MCF 10A (cell line): ENCODE measurements at regions not wholly inside any gene's neighbourhood (a gene's known extent, or its start where the extent isn't known, plus 50 kb on each side); places are given as distances from the start of the nearest gene placed in this dataset.
A peak's percentile ranks its signal among the peaks of the same experiment; 100 is the strongest.

Experiments used
- BruUV-seq: library from RNA; stranded (reverse); fragments of 400-500 nt; replicated peaks from 2 replicates; lab custom pipeline; 2021; lab: Mats Ljungman, UMichigan
- CTCF ChIA-PET: fragments of 300-600 bp; sonication (Branson Sonifier 250); formaldehyde crosslinking; extraction: SDS; loops from one replicate; lab custom pipeline; 2021; ENCODE audit warnings: antibody characterized with exemption, inconsistent platforms; lab: Yijun Ruan, JAX
- POLR2A ChIA-PET: fragments of 300-600, 350-650 bp; sonication (Branson Sonifier 250); formaldehyde crosslinking; extraction: SDS; loops from one replicate; lab custom pipeline; 2020; ENCODE audit warnings: antibody characterized with exemption, inconsistent platforms; lab: Yijun Ruan, JAX
- DNase-seq: peaks from one replicate; pipeline ENCODE4 v3.0.0-alpha.2; 2018; ENCODE audit not compliant: unreplicated experiment
- H3K27ac Mint-ChIP-seq: one replicate; pipeline ENCODE4 v1.8.0; 2022; ENCODE audit warnings: mild to moderate bottlenecking, low read depth, mixed read lengths; ENCODE audit not compliant: unreplicated experiment
- H3K27me3 Mint-ChIP-seq: one replicate; pipeline ENCODE4 v1.8.0; 2022; ENCODE audit warnings: mixed read lengths; ENCODE audit not compliant: insufficient read depth, unreplicated experiment
- H3K36me3 Mint-ChIP-seq: one replicate; pipeline ENCODE4 v1.8.0; 2022; ENCODE audit warnings: mild to moderate bottlenecking, moderate library complexity, mixed read lengths; ENCODE audit not compliant: insufficient read depth, unreplicated experiment
- H3K4me1 Mint-ChIP-seq: one replicate; pipeline ENCODE4 v1.8.0; 2022; ENCODE audit warnings: mixed read lengths; ENCODE audit not compliant: insufficient read depth, unreplicated experiment
- H3K4me3 Mint-ChIP-seq: one replicate; pipeline ENCODE4 v1.8.0; 2022; ENCODE audit warnings: mild to moderate bottlenecking, moderate library complexity, mixed read lengths; ENCODE audit not compliant: unreplicated experiment
- H3K9me3 Mint-ChIP-seq: one replicate; pipeline ENCODE4 v1.8.0; 2022; ENCODE audit warnings: mixed read lengths; ENCODE audit not compliant: unreplicated experiment
- intact Hi-C: fragments of 100-400 bp; cut with micrococcal nuclease; formaldehyde crosslinking; loops from 2 replicates; pipeline ENCODE4 v1.14.1; 2022
- TF ChIP-seq, protein P1 (sequence below): fragments of 200-600 bp; IDR thresholded peaks from one replicate; pipeline ENCODE4 v1.8.0; 2022; ENCODE audit warnings: antibody characterized with exemption, mild to moderate bottlenecking; ENCODE audit not compliant: unreplicated experiment

DNA sequence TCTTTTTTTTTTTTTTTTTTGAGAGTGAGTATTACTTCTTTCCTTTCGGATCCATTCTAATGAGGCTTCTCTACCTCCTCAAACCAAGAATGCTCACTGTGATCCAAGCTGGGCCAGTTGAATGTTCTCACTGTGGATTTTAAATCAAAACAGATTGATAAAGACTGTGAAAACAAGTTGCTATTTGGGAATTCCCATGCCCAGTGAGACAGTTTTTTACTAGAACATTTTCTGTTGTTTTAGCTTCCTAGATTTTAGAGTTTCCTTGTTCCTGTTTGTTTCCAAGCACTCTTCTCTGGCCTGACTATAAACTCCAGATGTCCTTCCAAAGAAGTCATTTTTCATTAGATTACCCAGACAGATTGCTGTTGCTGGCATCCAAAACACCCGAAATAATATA, 60.1 kb upstream of the GALNT15 start:
- H3K4me3 Mint-ChIP-seq: no peak overlapping the region
- intact Hi-C loops: no loop called here
- CTCF ChIA-PET: interaction anchor here (0.7 to 0.9 kb wide), 2 partner anchors 12 to 65 kb away, joined by 3 to 4 read pairs; no protein-coding TSS in a partner anchor

DNA sequence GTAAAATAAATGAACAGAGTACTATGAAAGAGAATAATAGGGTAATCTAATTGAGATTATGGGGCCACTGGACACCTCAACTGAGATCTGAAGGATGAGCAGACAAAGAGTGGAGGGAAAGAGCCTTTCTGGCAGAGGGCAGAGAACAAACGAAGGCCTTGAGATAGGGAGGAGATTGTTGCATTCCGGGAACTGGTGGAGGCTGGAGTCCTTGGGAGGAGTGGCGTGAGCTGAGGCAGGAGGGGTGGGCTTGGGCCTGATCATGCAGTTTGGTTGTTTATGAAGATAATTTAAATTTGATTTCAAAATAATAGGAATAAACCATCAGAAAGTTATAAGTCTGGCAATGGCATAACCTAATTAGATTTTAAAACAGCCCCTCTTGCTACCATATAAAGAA, 59.5 kb upstream of the GALNT15 start:
- Mint-ChIP-seq H3K4me1 (peaks cover 10% of the 10 kb centered on the region), H3K27ac (peak overlapping the region; percentile 52), H3K4me3 (no peak overlapping the region), H3K36me3 (no peaks in the 10 kb centered on the region), H3K9me3 (peaks cover 6% of the 10 kb centered on the region), H3K27me3 (no peaks in the 10 kb centered on the region)
- CTCF ChIA-PET: interaction anchor here (0.7 to 0.9 kb wide), 2 partner anchors 11 to 65 kb away, joined by 3 to 4 read pairs; no protein-coding TSS in a partner anchor
- TF ChIP-seq, protein P1, sequence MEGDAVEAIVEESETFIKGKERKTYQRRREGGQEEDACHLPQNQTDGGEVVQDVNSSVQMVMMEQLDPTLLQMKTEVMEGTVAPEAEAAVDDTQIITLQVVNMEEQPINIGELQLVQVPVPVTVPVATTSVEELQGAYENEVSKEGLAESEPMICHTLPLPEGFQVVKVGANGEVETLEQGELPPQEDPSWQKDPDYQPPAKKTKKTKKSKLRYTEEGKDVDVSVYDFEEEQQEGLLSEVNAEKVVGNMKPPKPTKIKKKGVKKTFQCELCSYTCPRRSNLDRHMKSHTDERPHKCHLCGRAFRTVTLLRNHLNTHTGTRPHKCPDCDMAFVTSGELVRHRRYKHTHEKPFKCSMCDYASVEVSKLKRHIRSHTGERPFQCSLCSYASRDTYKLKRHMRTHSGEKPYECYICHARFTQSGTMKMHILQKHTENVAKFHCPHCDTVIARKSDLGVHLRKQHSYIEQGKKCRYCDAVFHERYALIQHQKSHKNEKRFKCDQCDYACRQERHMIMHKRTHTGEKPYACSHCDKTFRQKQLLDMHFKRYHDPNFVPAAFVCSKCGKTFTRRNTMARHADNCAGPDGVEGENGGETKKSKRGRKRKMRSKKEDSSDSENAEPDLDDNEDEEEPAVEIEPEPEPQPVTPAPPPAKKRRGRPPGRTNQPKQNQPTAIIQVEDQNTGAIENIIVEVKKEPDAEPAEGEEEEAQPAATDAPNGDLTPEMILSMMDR: no peak
- POLR2A ChIA-PET: interaction anchor here (0.7 kb wide), 1 partner anchor 36 kb away, joined by 3 read pairs; no protein-coding TSS in a partner anchor
- DNase-seq: no peak
- BruUV-seq: no TSS peak
- intact Hi-C loops: no loop called here

More for the DNA sequence above, 60.1 kb upstream of the GALNT15 start:
- H3K4me1 Mint-ChIP-seq: peaks cover 6% of the 10 kb centered on the region
- H3K36me3 Mint-ChIP-seq: no peaks in the 10 kb centered on the region
- H3K27ac Mint-ChIP-seq: peak overlapping the region; percentile 52
- H3K27me3 Mint-ChIP-seq: no peaks in the 10 kb centered on the region
- no peak for DNase-seq
- POLR2A ChIA-PET: interaction anchor here (0.7 kb wide), 1 partner anchor 37 kb away, joined by 3 read pairs; no protein-coding TSS in a partner anchor
- TF ChIP-seq, protein P1: no peak
- H3K9me3 Mint-ChIP-seq: peaks cover 7% of the 10 kb centered on the region
- no TSS peak for BruUV-seq

DNA sequence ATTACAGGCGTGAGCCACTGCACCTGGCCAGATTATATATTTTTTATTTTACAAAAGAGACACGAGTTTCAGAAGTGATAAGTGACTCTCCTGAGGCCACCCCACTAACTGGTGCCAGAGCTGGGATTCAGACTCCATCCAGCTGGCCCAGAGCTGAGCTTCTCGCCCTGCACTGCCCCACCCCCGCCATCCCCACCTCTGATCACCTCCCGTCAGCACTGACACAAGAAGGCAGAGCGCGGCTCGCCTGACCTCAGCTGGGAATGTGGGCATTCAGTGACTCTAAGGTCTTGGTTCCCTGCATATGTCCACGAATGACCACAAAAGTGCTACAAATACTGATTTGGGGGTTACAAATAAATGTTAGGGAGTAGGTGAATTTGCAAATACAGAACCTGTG, 56.1 kb upstream of the GALNT15 start:
- no TSS peak for BruUV-seq
- Mint-ChIP-seq H3K4me3 (no peak overlapping the region), H3K27me3 (no peaks in the 10 kb centered on the region), H3K4me1 (peaks cover 11% of the 10 kb centered on the region), H3K9me3 (no peaks in the 10 kb centered on the region), H3K27ac (no peak overlapping the region), H3K36me3 (no peaks in the 10 kb centered on the region)
- DNase-seq: no peak
- POLR2A ChIA-PET: no interaction called here
- TF ChIP-seq, protein P1: no peak
- CTCF ChIA-PET: interaction anchor here (0.7 kb wide), 1 partner anchor 69 kb away, joined by 4 read pairs; no protein-coding TSS in a partner anchor
- intact Hi-C loops: no loop called here

DNA sequence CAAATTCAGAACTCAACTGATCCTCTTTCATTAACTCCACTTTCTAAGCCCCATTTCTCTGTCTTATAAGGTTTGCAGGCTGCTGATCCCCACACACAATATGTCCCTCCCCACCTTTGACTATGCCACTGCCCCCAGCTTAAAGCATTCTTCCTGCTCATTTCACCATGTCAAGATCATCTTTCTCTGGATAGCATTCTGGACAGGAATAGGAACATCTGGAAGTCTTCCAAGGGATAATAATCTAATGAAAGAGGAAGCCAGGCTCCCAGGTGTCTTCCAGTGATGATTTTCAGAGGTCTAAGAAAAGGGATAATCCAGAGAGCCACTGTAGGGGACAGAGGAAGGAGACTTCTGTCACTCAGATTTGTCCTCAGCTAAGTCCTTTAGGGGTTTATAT, 54.6 kb upstream of the GALNT15 start:
- H3K9me3 Mint-ChIP-seq: no peaks in the 10 kb centered on the region
- ChIA-PET CTCF (no interaction called here), POLR2A (no interaction called here)
- peaks cover 17% of the 10 kb centered on the region for H3K4me1 Mint-ChIP-seq
- no peak overlapping the region for H3K4me3 Mint-ChIP-seq
- no peaks in the 10 kb centered on the region for H3K36me3 Mint-ChIP-seq
- BruUV-seq: no TSS peak
- H3K27me3 Mint-ChIP-seq: no peaks in the 10 kb centered on the region
- intact Hi-C loops: no loop called here
- no peak for DNase-seq
- H3K27ac Mint-ChIP-seq: no peak overlapping the region
- TF ChIP-seq, protein P1: no peak
